Calu3 (cell line): ENCODE measurements at regions not wholly inside any gene's neighbourhood (a gene's known extent, or its start where the extent isn't known, plus 50 kb on each side); places are given as distances from the start of the nearest gene placed in this dataset.
A peak's percentile ranks its signal among the peaks of the same experiment; 100 is the strongest.

Experiments used
- BruUV-seq: library from RNA; stranded (reverse); fragments of 400-500 nt; replicated peaks from 2 replicates; lab custom pipeline; 2021; lab: Mats Ljungman, UMichigan
- CTCF ChIA-PET: fragments of 300-600 bp; sonication (Branson Sonifier 250); formaldehyde crosslinking; loops from one replicate; lab custom pipeline; 2022; ENCODE audit warnings: antibody characterized with exemption; lab: Charles Lee
- DNase-seq: peaks from one replicate; pipeline ENCODE4 v3.0.0; 2022
- H3K27ac Mint-ChIP-seq: one replicate; pipeline ENCODE4 v1.8.0; 2022; ENCODE audit warnings: mixed read lengths; ENCODE audit not compliant: unreplicated experiment
- H3K27me3 Mint-ChIP-seq: one replicate; pipeline ENCODE4 v1.8.0; 2022; ENCODE audit warnings: mixed read lengths; ENCODE audit not compliant: unreplicated experiment
- H3K36me3 Mint-ChIP-seq: one replicate; pipeline ENCODE4 v1.8.0; 2022; ENCODE audit warnings: mild to moderate bottlenecking, moderate library complexity, mixed read lengths; ENCODE audit not compliant: insufficient read depth, unreplicated experiment
- H3K4me1 Mint-ChIP-seq: one replicate; pipeline ENCODE4 v1.8.0; 2022; ENCODE audit warnings: mild to moderate bottlenecking, low read depth, mixed read lengths; ENCODE audit not compliant: unreplicated experiment
- H3K4me3 Mint-ChIP-seq: one replicate; pipeline ENCODE4 v1.8.0; 2022; ENCODE audit warnings: mild to moderate bottlenecking, low read depth, moderate library complexity, mixed read lengths; ENCODE audit not compliant: unreplicated experiment
- H3K9me3 Mint-ChIP-seq: one replicate; pipeline ENCODE4 v1.8.0; 2022; ENCODE audit warnings: low read depth, mixed read lengths; ENCODE audit not compliant: unreplicated experiment
- CTCF ChIP-seq: fragments of 200-600 bp; IDR thresholded peaks from one replicate; pipeline ENCODE4 v1.8.0; 2022; ENCODE audit warnings: antibody characterized with exemption; ENCODE audit not compliant: unreplicated experiment
- intact Hi-C: fragments of 100-400 bp; cut with micrococcal nuclease; formaldehyde crosslinking; loops from one replicate; pipeline ENCODE4 v1.10.0; 2022; ENCODE audit not compliant: unreplicated experiment

- Mint-ChIP-seq H3K36me3 (no peaks in the 10 kb centered on the region), H3K4me1 (peaks cover 21% of the 10 kb centered on the region), H3K4me3 (no peak overlapping the region), H3K27me3 (peaks cover 10% of the 10 kb centered on the region), H3K9me3 (no peaks in the 10 kb centered on the region), H3K27ac (peak overlapping the region; percentile 2)
- no TSS peak for BruUV-seq
- intact Hi-C loops = loop anchor here (2.0 kb wide), 1 partner anchor 28 kb away; no protein-coding TSS in a partner anchor
- CTCF ChIA-PET = interaction anchor here (0.7 to 1.0 kb wide), 2 partner anchors 12 to 31 kb away, joined by 3 to 4 read pairs; no protein-coding TSS in a partner anchor
- no peak for TF ChIP-seq CTCF
- DNase-seq = no peak
These were observed 139.8 kb upstream of the HS6ST1 start for GRCh38 chr2:128458505-128458904.

GRCh38 chr2:128464456-128464855 is 145.8 kb upstream of the HS6ST1 start:
- DNase-seq = no peak
- Mint-ChIP-seq H3K9me3 (peaks cover 3% of the 10 kb centered on the region), H3K4me1 (peaks cover 1% of the 10 kb centered on the region), H3K4me3 (no peak overlapping the region), H3K36me3 (no peaks in the 10 kb centered on the region), H3K27me3 (no peaks in the 10 kb centered on the region), H3K27ac (no peak overlapping the region)
- CTCF ChIA-PET = interaction anchor here (0.5 kb wide), 1 partner anchor 177 kb away, joined by 4 read pairs; no protein-coding TSS in a partner anchor
- intact Hi-C loops = no loop called here
- TF ChIP-seq CTCF = no peak
- no TSS peak for BruUV-seq

- no peaks in the 10 kb centered on the region for H3K27me3 Mint-ChIP-seq
- H3K9me3 Mint-ChIP-seq = peaks cover 3% of the 10 kb centered on the region
- no TSS peak for BruUV-seq
- TF ChIP-seq CTCF = no peak
- H3K36me3 Mint-ChIP-seq = no peaks in the 10 kb centered on the region
- CTCF ChIA-PET = interaction anchor here (0.5 to 0.7 kb wide), 2 partner anchors 178 to 604 kb away, joined by 3 to 4 read pairs; no protein-coding TSS in a partner anchor
- no peak for DNase-seq
- no peaks in the 10 kb centered on the region for H3K4me1 Mint-ChIP-seq
- intact Hi-C loops = no loop called here
- no peak overlapping the region for H3K27ac Mint-ChIP-seq
- H3K4me3 Mint-ChIP-seq = no peak overlapping the region
These were observed 146.8 kb upstream of the HS6ST1 start for GRCh38 chr2:128465246-128466170.

- intact Hi-C loops = no loop called here
- no peak overlapping the region for H3K27ac Mint-ChIP-seq
- no peaks in the 10 kb centered on the region for H3K4me1 Mint-ChIP-seq
- BruUV-seq = no TSS peak
- CTCF ChIA-PET = no interaction called here
- DNase-seq = no peak
- no peaks in the 10 kb centered on the region for H3K36me3 Mint-ChIP-seq
- no peak overlapping the region for H3K4me3 Mint-ChIP-seq
- H3K9me3 Mint-ChIP-seq = peaks cover 3% of the 10 kb centered on the region
- TF ChIP-seq CTCF = no peak
- H3K27me3 Mint-ChIP-seq = no peaks in the 10 kb centered on the region
These were observed 147.7 kb upstream of the HS6ST1 start for GRCh38 chr2:128466376-128466775.
